HG03039 (cell line): ENCODE measurements at regions not wholly inside any gene's neighbourhood (a gene's known extent, or its start where the extent isn't known, plus 50 kb on each side); places are given as distances from the start of the nearest gene placed in this dataset.

ENCODE experiments used
- ATAC-seq: cut with Tn5 transposase; IDR thresholded peaks from one replicate; pipeline ENCODE4 v1.9.1; 2021; ENCODE audit warnings: mild to moderate bottlenecking, moderate library complexity; ENCODE audit not compliant: unreplicated experiment

DNA sequence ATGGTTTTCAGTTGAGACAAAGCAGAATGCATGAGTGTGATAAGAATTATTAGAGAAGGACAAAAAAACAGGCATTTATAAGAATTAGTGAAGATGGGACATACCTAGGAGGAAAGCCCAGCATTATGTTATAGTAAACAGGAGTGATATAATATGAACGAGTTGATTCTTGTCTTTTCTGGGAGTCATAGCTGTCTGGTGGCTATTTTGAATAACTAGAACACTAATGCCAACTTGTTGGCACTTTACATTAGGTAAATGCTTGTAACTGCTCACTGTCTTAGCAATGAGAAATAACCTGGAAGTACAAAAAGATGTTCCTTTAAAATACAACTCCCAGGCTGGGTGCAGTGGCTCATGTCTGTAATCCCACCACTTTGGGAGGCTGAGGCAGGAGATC, 540.8 kb upstream of the SPHKAP start:
- ATAC-seq, result no peak

DNA sequence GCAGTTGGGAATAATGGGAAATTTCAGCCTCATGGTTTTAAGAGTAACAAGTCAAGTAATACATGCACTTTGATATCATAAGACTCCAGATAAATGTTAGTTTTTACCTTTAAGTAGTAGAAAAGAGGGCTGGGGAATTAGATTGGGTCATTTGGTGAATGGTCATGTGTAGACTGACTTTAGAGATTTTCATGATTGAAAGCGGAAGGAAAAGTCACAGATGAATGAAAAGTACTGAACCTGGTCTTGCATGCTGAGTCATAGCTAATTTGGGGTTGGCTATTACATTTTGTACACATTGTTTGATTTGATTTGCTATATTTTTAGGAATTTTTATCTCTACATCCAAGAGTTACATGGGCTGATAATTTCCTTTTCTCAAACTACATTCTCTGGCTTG, 539.4 kb upstream of the SPHKAP start:
- ATAC-seq, result no peak

DNA sequence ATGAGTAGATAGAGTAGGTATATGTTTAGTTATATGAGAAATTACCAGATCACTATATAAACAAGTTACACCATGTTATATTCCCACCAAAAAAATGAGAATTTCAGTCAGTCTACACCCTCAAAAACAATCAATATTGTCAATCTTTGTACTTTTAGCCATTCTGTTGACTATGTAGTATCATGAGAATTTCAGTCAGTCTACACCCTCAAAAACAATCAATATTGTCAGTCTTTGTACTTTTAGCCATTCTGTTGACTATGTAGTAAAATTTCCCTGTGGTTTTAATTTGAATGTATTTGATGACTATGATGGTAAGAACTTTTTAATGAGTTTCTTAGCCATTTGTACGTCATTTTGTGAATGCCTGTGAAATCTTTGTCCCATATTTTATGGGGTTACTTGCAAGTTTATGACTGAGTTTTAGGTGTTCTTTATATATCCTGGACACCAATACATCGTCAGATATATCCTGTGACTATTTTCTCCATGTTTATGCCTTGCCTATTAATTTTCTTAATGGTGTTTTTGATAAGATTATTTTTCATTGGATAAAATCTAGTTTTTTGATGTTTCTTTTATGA, 528.4 kb upstream of the SPHKAP start:
- no peak for ATAC-seq

DNA sequence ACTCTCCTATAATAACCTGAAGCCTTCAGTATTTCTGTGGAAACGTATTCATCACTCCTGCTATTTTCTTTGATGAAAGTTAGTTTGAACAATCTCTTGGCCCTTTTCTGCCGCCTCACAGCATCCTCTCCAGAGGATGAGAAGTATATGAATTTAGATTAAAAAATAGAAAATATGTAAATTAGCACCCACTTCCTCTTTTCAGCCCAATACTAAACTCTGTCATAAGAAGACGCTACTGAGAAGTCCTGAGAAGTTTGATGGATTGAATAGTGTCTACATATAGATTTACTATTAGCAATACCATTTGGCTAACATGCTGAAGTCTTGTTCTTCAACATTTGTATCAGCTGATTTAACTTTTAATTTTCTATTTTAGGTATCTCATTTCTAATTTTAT, 526.4 kb upstream of the SPHKAP start:
- ATAC-seq, result no peak

DNA sequence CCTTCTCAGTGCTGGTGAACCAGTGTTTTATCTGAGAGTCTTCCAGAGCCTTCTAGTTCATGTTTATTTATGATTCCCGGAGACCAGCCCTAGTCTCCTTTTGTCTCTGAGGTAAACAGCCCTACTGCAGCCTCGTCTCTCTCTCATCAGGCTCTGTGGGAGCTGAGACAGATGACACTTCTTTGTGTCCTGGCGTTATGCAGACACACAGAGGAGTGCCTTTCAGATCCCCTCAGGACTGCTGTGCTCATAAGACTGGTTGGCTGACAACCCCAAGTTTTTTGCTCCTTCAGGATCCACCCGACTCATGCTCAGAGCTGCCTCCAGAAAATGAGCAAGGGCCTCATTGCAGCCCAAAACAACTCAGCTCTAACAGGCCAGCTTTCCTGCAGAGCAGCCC, 523.8 kb upstream of the SPHKAP start:
- ATAC-seq, result no peak

DNA sequence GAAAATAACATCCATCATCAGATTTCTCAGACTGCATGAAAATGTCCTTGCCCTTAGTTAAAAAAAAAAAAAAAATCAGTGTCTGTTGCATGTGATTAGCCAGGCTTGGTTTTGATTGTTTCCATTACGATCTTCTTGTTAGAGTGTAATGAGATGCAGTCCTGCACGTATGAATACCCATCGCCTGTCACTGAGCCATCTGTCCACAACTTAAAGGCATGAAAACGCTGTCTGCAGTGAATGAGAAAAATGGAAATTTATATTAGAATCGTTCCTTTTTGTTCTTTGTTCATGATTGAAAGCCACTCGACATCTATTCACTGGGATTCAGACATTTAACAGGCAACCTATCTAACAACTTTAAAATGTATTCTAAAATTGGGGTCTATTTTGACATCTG, 521.7 kb upstream of the SPHKAP start:
- no peak for ATAC-seq

DNA sequence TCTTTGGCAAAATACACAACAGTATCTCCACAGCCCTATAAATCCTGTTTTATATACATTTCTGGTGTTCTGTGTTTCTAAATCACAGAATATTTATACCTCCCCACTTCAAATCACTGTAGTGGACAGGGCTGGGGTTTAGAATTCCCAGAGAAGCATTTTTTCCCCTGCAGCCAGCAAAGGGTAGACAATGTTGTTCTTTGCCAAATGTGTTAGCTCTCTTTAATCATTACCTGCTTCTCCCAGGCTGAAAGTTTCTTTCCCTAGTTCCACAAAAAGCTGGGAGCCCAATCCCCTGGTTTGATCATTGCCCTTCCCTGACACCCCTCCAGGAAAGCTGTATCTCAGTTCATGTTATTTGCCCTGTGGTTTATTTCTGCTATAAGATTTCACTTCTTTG, 520.0 kb upstream of the SPHKAP start:
- ATAC-seq, result no peak

DNA sequence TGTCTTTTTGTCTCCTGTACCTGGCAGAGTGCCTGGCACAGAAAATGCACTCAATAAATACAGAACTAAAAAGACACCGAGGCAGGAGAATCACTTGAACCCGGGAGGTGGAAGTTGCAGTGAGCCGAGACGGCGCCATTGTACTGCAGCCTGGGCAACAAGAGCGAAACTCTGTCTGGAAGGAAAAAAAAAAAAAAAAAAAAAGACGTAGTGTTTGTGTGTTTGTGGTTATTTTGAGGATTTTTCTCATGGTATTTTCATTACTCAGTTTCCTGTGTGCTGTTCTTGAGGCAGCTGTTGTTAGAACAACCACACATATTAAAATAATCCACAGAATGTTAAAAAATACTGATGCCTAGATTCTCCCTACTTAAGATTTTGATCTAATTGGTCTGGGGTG, 519.2 kb upstream of the SPHKAP start:
- no peak for ATAC-seq

DNA sequence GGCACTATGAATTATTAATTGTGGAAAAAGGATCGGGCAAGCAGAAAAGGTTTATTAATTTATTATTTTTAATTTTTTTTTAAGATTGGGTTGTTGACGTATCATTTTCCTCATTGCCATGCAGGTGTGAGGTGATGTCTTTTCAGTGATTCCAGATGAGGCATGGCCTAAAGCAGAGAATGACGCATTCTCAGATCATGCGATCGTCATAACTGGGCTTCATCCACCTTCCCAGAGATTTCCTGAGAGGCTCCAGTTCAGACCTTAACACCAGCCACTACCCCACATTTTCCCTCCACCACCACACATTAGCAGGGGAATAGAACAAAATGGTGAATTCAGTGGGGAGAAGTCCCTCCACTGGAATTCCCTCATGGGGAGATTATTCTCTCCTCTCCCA, 518.4 kb upstream of the SPHKAP start:
- no peak for ATAC-seq

DNA sequence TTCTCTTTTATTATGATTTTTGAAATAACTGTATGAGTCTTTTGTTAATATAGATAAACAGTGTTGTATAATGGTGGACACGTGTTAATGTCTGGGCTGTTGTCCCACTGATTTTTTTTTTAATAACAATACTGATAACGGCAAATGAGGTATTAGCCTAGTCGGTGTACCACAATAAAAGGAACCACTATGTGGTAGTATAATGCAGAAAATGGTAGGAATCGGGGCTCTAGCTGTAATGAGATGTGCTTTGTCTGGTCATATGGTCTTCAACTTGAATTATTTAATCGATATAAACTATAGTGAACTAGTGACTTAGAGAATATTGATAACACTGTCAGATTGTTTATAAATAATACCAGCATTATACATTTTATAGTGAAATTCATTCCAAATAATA, 517.9 kb upstream of the SPHKAP start:
- ATAC-seq, result no peak

DNA sequence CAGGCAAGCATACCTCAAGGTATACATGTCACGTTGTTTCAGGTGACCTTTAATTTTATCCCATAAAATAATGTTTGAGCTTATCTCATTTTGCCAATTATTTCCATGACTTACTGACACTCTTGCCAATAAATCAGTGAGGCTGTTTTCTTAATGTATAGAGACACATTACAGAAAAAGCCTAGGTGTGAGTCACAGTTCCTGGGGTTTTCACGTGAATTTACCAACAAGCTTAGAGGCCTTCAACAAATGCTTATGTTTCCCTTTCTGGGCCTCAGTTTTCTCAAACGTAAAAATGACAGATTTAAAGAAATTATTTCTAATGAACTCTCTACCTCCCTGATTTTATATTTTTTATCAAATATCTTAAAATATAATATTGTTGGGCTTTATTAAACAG, 517.5 kb upstream of the SPHKAP start:
- no peak for ATAC-seq

DNA sequence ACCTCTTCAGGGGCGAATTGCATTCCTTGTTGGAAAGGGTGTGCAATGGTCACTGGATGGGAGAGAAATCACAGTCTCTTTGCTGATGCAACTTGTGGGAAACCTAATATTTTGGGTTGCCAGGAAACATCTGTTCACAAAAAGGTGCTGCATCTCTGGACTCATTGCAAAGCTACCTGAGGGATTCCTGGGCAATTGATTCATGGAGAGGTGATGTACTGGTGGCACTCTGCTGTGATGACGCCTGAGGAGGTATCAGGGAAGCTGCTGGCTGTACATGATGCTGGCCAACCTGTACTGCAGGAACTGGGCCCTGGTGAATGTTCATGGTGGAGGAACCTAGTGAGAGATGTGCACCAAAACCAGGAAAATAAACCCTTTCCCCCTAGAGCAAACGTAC, 516.0 kb upstream of the SPHKAP start:
- no peak for ATAC-seq

DNA sequence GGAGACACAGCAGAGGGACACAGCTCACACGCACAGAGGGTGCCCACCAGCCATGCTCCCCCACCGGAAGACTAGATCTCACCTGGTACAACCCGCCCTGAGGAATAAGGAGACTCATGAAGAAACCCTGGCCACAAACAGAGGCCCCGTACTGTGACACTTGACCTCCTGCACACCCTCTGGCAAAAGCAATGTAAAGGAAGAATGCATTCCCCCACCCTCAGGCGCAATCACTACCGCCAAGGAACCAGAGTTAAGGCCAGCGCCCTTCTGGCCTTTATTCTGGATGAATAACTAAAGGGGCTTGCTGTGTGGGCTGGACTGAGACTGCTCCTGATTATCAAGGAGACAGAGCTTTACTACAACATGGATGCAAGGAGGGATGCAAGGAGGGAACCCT, 509.2 kb upstream of the SPHKAP start:
- no peak for ATAC-seq

DNA sequence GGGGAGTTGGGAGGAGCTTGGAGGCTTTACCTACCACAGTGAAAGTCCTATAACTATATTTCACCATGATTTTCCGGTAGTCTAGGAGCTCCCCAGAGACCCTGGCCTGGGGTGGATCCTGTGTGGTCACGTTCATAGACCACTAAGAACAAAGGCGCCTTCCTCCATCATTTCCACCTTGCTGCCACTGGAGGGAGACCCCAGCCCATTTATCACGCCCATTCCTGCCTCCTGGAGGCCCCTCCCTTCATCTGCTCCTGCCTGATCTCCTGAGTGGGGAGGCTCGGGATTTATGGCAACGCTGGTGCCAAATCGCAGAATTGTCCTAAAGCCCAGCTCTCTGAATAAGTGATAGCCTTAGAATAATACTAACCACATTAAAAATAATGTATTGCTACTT, 507.6 kb upstream of the SPHKAP start:
- ATAC-seq, result no peak

DNA sequence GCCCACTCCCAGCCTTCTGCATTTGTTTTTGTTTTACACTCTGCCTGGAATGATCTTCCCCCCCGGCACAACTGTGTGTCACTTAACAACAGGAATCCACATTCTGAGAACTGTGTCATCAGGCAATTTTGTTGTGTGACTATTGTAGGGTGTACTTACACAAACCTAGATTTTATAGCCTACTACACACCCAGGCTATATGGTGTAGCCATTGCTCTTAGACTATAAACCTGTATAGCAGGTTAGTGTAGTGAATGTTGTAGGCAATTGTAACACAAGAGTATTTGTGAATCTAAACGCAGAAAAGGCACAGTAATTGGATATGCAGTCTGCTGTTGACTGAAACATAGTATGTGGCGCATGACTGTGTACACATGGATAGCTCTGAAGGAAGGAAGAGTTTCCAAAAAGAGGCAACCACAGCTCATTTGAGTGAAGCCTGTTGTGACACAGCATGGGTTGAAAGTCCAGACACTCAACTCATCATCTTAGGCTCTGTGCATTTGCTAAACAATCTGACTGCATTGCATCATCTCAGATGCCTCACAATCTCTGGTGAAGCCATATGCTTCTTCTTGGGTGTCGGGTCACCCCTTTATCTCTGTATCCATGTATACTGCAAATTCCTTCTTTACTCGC, 506.6 kb upstream of the SPHKAP start:
- ATAC-seq, result no peak

DNA sequence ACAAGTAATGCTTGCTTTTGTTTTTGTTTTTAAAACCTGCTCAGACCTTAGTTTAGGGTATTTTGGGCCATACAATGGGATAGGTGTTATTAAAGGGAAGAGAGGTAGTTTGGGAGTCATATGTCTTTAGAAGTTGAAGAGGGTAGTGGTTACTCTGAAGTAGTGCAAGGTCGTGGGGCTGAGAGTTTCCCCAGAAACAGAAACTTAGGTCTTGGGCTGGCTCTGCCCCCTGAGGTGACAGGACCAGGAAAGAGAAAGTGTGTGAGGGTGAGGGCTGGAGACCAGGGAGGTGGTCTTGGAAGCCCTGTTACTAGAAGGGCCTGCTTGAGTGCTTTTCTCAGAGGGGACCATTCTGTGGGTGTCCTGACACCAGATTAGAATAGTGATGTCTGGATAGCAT, 500.5 kb upstream of the SPHKAP start:
- ATAC-seq, result no peak

DNA sequence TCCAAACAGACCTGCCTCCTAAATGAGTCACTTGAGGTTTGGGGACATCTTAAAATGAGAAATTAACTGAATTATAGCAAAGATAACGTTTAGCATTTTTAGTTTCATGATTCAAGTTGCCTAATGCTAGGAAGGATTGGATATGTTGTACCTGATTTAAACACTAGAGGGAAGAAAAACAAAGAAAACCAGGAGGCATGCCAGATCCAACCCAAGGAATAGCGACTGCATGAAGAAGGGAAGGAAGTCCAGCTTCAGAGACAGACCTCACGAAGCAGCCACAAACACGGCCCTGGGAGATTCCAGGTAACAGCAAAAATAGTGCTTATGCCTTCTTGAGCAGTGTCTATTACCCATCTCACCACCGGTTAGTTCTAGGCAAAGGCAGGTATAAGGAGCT, 499.9 kb upstream of the SPHKAP start:
- ATAC-seq, result no peak

DNA sequence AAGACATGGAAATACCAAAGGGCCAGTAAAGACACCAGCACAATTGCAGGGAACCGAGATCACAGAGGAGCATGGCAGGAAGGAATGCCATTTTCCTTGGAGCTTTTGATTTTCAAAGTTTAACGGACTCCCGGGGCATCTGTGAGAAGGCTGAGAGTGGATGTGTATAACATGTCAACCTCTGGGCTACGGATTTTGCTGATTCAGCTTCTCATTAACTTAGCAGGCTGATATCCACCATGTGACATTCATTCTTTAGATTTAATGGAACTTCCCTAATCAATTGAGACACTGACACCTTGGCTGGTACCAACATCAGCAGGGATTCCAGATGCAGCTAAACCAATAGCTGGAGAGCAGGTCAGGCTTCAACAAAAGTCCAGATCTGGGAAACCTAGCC, 496.6 kb upstream of the SPHKAP start:
- no peak for ATAC-seq

DNA sequence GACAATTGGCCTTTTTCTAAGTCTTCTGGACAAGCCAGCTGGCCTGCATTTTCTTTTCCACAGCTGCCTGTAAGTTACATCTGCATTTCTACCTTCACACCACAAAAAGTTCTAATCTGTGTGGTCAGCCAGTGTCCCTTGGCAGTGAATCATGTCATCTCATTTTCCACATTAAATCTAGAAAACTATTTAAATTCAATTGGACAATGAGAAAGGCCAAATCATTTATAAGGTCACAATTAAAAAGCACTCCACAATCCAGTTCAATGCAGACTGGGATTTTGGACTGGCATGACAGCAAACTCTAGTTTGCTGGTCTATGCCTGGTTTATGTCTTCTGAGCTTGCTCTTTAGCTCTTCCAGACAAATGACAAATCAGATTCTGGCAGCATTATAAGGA, 494.2 kb upstream of the SPHKAP start:
- ATAC-seq, result no peak

DNA sequence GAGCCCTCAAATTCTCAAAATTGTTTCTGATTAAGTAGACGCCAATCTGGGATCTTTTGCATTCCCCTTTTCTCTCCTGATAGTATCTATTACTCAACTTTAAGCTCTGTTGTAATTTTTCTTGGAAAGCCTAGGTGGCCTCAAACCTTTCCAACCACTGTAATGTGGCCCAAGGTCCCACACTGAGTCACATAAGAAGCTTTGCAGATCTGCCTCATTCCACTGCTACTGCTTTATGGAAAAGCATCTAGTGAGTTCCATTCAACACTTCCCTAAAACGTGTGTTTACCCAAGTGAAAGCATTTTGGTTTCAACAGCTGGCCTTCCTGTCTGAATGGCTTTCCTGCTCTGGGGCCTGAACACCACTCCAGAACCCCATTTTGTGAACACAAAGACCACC, 493.6 kb upstream of the SPHKAP start:
- ATAC-seq, result no peak

DNA sequence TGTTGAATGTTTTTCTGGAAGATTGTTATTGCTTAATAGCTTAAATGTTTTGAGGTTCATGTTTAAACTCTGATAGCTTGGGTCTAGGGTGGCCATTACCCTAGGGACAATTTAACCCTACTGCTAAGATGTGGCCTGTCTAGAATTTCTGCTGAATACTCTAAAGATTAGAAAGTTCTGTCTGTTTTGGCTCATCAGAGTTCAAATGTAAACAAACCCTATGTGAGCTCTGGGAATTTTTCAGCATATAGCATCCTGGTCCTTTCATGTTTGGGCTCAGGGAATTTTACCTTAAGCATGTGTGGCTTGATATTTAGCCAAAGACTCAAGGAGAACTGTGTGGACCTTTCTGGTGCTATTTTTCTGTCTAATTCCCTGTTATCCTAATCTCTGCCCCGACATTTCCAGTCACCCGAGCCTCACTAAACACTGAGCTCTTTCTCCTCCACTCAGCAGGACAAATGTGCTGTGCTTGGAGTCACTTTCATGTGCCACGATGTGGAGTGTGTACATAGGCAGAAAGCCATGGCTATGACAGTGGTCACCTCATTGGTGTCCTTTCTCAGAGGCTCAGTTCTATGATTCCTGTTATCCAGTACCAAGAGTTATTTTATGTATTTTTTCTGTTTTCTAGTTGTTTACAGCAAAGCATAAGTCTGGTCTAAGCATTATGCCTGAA, 492.5 kb upstream of the SPHKAP start:
- no peak for ATAC-seq

DNA sequence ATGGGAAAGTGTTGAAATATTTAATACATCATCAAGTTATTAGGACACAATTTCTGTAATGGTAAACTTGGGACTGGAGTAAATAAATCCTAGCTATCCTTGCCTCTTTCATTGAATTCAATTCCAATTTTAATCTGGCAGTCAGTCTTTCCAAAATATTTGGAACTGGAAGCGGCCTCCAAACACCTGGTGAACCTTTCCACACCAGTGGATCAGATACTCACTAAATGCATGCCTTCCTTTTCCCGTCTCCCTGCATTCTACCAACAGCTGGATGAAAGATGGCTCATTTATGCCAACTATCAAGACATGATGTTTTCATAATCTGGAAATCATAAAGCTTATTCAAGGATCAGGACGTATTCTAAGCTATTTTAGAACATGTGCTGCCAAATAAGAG, 488.2 kb upstream of the SPHKAP start:
- ATAC-seq, result no peak

DNA sequence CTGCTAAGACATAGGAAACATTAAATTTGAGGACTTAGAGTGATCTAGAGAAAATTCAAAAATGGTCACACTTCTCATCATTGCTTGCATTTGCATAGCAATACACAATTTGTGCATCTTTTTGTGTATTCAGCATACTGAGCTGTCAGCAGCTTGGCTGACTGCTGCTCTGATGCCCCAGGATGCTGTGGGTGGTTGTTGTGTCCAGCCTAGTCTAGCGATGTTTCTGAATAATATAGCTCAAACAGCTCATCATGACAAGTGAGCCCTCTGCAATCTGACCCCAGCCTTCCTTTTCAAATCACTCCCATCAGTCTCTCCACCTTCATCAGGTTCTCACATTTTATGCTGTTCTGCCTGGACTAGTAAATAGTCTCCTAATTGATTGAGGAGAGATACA, 483.7 kb upstream of the SPHKAP start:
- no peak for ATAC-seq
